Natural killer cell (primary cell): ENCODE measurements at regions not wholly inside any gene's neighbourhood (a gene's known extent, or its start where the extent isn't known, plus 50 kb on each side); places are given as distances from the start of the nearest gene placed in this dataset.

ENCODE experiments used
- ATAC-seq, 3 donors: fragments of 150-1000 bp in 2 of 3; fragments of 200-7000 bp in 1 of 3; cut with Tn5 transposase; 1 replicate in 1 of 3; 2 replicates in 2 of 3; pipeline ENCODE4 v1.10.0; 2021; ENCODE audit warnings: mild to moderate bottlenecking in 2 of 3, moderate library complexity in 2 of 3
- DNase-seq, 2 donors: peaks; one replicate each; pipeline versions ENCODE4 v3.0.0 to v3.0.0-alpha.2; 2013 to 2021; ENCODE audit warnings: mixed read lengths in 1 of 2
- H3K27ac ChIP-seq: one replicate; pipeline ENCODE4 v1.5.1; 2013; ENCODE audit warnings: mild to moderate bottlenecking, low read length
- H3K27me3 ChIP-seq: one replicate; pipeline ENCODE4 v1.6.1; 2013; ENCODE audit warnings: low read length; ENCODE audit not compliant: control insufficient read depth, insufficient read depth
- H3K36me3 ChIP-seq: one replicate; pipeline ENCODE4 v1.6.1; 2013; ENCODE audit warnings: low read length; ENCODE audit not compliant: control insufficient read depth, insufficient read depth
- H3K4me1 ChIP-seq: one replicate; pipeline ENCODE4 v1.6.1; 2013; ENCODE audit warnings: low read length; ENCODE audit not compliant: control insufficient read depth, insufficient read depth
- H3K4me3 ChIP-seq: one replicate; pipeline ENCODE4 v1.5.1; 2013; ENCODE audit warnings: low read length
- H3K9me3 ChIP-seq: one replicate; pipeline ENCODE4 v1.6.1; 2013; ENCODE audit warnings: low read length; ENCODE audit not compliant: control insufficient read depth, insufficient read depth
- H3K27ac Mint-ChIP-seq, 2 donors: one replicate each; pipeline ENCODE4 v1.8.0; 2022; ENCODE audit warnings: mild to moderate bottlenecking in 2 of 2, mixed read lengths in 2 of 2, moderate library complexity in 1 of 2
- H3K27me3 Mint-ChIP-seq, 2 donors: one replicate each; pipeline ENCODE4 v1.8.0; 2022; ENCODE audit warnings: low read depth in 2 of 2, mixed read lengths in 2 of 2
- H3K36me3 Mint-ChIP-seq: one replicate; pipeline ENCODE4 v1.8.0; 2022; ENCODE audit warnings: mixed read lengths
- H3K4me1 Mint-ChIP-seq, 2 donors: one replicate each; pipeline ENCODE4 v1.8.0; 2022; ENCODE audit warnings: mixed read lengths in 2 of 2
- H3K4me3 Mint-ChIP-seq: one replicate; pipeline ENCODE4 v1.8.0; 2022; ENCODE audit warnings: mild to moderate bottlenecking, moderate library complexity, mixed read lengths
- H3K9me3 Mint-ChIP-seq, 2 donors: one replicate each; pipeline ENCODE4 v1.8.0; 2022; ENCODE audit warnings: mixed read lengths in 2 of 2
- WGBS: methylation state at CpG from one replicate; pipeline ENCODE4 v1.1.7; 2013; ENCODE audit warnings: missing lambda C conversion rate; ENCODE audit not compliant: insufficient coverage; 5-methylcytosine and 5-hydroxymethylcytosine counted together
- intact Hi-C: fragments of 100-400 bp; cut with micrococcal nuclease; formaldehyde crosslinking; loops from one replicate; pipeline ENCODE4 v1.14.2; 2022
- TF ChIP-seq, protein P1 (sequence below): fragments of 200-600 bp; IDR thresholded peaks from one replicate; pipeline ENCODE4 v1.8.0; 2022; ENCODE audit warnings: antibody characterized with exemption

DNA sequence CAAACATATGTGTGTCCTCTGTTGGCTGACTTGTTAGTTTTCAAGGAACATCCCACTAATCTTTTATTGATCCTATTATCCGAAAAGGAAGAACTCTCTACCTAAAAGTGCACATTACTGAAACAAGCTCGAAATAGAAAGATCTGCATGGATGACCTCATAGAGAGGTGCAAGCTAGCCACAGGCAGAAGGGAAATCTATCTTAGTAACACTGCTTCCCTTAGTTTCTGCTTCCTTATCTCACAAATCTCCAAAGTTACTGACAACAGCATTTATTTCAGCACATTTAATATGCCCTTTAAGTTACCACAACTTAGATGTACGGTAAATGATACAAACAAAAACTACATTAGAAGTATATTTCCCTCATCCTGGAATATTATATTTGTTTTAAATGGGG lies 285.1 kb upstream of the CCDC54 start:
- H3K4me1 Mint-ChIP-seq = no peaks in the 10 kb centered on the region
- intact Hi-C loops = no loop called here

GRCh38 chr3:107098864-107099263 lies 278.4 kb upstream of the CCDC54 start:
- Histone ChIP-seq H3K4me1 (no peaks in the 10 kb centered on the region), H3K27me3 (no peaks in the 10 kb centered on the region), H3K27ac (no peak overlapping the region), H3K9me3 (no peaks in the 10 kb centered on the region), H3K4me3 (no peak overlapping the region), H3K36me3 (no peaks in the 10 kb centered on the region)
- ATAC-seq (no peak), DNase-seq (no peak)
- H3K9me3 Mint-ChIP-seq = no peaks in the 10 kb centered on the region
- TF ChIP-seq, protein P1, sequence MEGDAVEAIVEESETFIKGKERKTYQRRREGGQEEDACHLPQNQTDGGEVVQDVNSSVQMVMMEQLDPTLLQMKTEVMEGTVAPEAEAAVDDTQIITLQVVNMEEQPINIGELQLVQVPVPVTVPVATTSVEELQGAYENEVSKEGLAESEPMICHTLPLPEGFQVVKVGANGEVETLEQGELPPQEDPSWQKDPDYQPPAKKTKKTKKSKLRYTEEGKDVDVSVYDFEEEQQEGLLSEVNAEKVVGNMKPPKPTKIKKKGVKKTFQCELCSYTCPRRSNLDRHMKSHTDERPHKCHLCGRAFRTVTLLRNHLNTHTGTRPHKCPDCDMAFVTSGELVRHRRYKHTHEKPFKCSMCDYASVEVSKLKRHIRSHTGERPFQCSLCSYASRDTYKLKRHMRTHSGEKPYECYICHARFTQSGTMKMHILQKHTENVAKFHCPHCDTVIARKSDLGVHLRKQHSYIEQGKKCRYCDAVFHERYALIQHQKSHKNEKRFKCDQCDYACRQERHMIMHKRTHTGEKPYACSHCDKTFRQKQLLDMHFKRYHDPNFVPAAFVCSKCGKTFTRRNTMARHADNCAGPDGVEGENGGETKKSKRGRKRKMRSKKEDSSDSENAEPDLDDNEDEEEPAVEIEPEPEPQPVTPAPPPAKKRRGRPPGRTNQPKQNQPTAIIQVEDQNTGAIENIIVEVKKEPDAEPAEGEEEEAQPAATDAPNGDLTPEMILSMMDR = no peak
- H3K4me3 Mint-ChIP-seq = no peak overlapping the region
- no peaks in the 10 kb centered on the region for H3K4me1 Mint-ChIP-seq
- intact Hi-C loops = no loop called here
- no peaks in the 10 kb centered on the region for H3K36me3 Mint-ChIP-seq
- H3K27ac Mint-ChIP-seq = no peak overlapping the region
- no peaks in the 10 kb centered on the region for H3K27me3 Mint-ChIP-seq

More for the DNA sequence above, 285.1 kb upstream of the CCDC54 start:
- Histone ChIP-seq H3K4me1 (no peaks in the 10 kb centered on the region), H3K27ac (no peak overlapping the region), H3K27me3 (no peaks in the 10 kb centered on the region), H3K9me3 (no peaks in the 10 kb centered on the region), H3K36me3 (no peaks in the 10 kb centered on the region), H3K4me3 (no peak overlapping the region)
- TF ChIP-seq, protein P1 = no peak
- no peak for DNase-seq
- WGBS = 30% methylated on average over 2 of the region's 3 CpGs
- no peak overlapping the region for H3K27ac Mint-ChIP-seq
- no peaks in the 10 kb centered on the region for H3K36me3 Mint-ChIP-seq
- H3K4me3 Mint-ChIP-seq = no peak overlapping the region
- no peak for ATAC-seq
- H3K9me3 Mint-ChIP-seq = no peaks in the 10 kb centered on the region
- H3K27me3 Mint-ChIP-seq = no peaks in the 10 kb centered on the region

DNA sequence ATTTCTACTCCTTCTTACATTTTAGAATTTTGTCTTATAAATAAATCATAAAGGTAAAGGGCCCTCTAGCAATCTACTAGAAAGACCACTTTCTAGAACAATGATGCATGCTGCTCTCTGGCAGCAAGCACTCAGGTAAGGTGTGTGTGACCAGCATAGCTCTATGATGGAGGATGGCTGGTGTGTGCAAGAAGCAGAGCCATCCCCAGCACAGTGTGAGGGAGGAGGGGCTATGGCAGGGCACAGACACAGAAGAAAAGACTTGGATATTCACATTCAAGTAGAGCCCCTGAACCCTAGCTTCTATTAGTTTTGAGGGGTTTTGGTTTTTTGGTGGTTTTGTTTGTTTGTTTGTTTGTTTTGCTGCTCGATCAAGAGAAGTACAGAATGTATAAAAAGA lies 277.1 kb upstream of the CCDC54 start:
- Histone ChIP-seq H3K4me3 (no peak overlapping the region), H3K9me3 (no peaks in the 10 kb centered on the region), H3K4me1 (no peaks in the 10 kb centered on the region), H3K27ac (no peak overlapping the region), H3K36me3 (no peaks in the 10 kb centered on the region), H3K27me3 (no peaks in the 10 kb centered on the region)
- no peak for DNase-seq
- Mint-ChIP-seq H3K4me3 (no peak overlapping the region), H3K9me3 (no peaks in the 10 kb centered on the region), H3K36me3 (no peaks in the 10 kb centered on the region), H3K4me1 (no peaks in the 10 kb centered on the region), H3K27me3 (no peaks in the 10 kb centered on the region), H3K27ac (no peak overlapping the region)
- WGBS = no CpG with 5 or more reads among the region's 1 CpG
- TF ChIP-seq, protein P1 = no peak
- ATAC-seq = no peak
- intact Hi-C loops = no loop called here

- Mint-ChIP-seq H3K9me3 (peaks cover 0 to 3% of the 10 kb centered on the region in 2 donors), H3K27me3 (no peaks in the 10 kb centered on the region), H3K36me3 (no peaks in the 10 kb centered on the region), H3K27ac (no peak overlapping the region), H3K4me1 (no peaks in the 10 kb centered on the region), H3K4me3 (no peak overlapping the region)
- no CpG with 5 or more reads among the region's 1 CpG for WGBS
- Histone ChIP-seq H3K4me1 (no peaks in the 10 kb centered on the region), H3K36me3 (no peaks in the 10 kb centered on the region), H3K27ac (no peak overlapping the region), H3K27me3 (no peaks in the 10 kb centered on the region), H3K4me3 (no peak overlapping the region), H3K9me3 (no peaks in the 10 kb centered on the region)
- intact Hi-C loops = no loop called here
- TF ChIP-seq, protein P1 = no peak
- ATAC-seq (no peak), DNase-seq (no peak)
These were observed 276.7 kb upstream of the CCDC54 start for GRCh38 chr3:107100573-107100972.
